GM21515 (cell line): ENCODE measurements at regions not wholly inside any gene's neighbourhood (a gene's known extent, or its start where the extent isn't known, plus 50 kb on each side); places are given as distances from the start of the nearest gene placed in this dataset.

Experiments used
- ATAC-seq: cut with Tn5 transposase; IDR thresholded peaks from one replicate; pipeline ENCODE4 v1.9.1; 2021; ENCODE audit not compliant: unreplicated experiment

GRCh38 chr2:160630801-160631590 is 137.4 kb upstream of the RBMS1 start:
- no peak for ATAC-seq

- ATAC-seq, result no peak
These were observed 138.7 kb upstream of the RBMS1 start for GRCh38 chr2:160632084-160632975.

- ATAC-seq, result no peak
These were observed 140.8 kb upstream of the RBMS1 start for GRCh38 chr2:160634436-160634835.

GRCh38 chr2:160635488-160635887 is 141.9 kb upstream of the RBMS1 start:
- no peak for ATAC-seq

GRCh38 chr2:160639472-160639871 is 145.9 kb upstream of the RBMS1 start:
- no peak for ATAC-seq

- no peak for ATAC-seq
These were observed 153.3 kb upstream of the RBMS1 start for GRCh38 chr2:160646684-160647444.

GRCh38 chr2:160647967-160648685 is 154.5 kb upstream of the RBMS1 start:
- no peak for ATAC-seq

GRCh38 chr2:160649698-160650097 is 156.1 kb upstream of the RBMS1 start:
- no peak for ATAC-seq

- no peak for ATAC-seq
These were observed 156.8 kb upstream of the RBMS1 start for GRCh38 chr2:160650196-160651118.

- ATAC-seq, result no peak
These were observed 158.0 kb upstream of the RBMS1 start for GRCh38 chr2:160651416-160652200.

GRCh38 chr2:160652236-160652635 is 158.6 kb upstream of the RBMS1 start:
- ATAC-seq, result no peak

GRCh38 chr2:160657196-160657595 is 163.6 kb upstream of the RBMS1 start:
- no peak for ATAC-seq

GRCh38 chr2:160658851-160659250 is 165.2 kb upstream of the RBMS1 start:
- ATAC-seq, result no peak

GRCh38 chr2:160660741-160661140 is 167.1 kb upstream of the RBMS1 start:
- ATAC-seq, result no peak

- ATAC-seq, result no peak
These were observed 171.1 kb upstream of the RBMS1 start for GRCh38 chr2:160664603-160665140.

GRCh38 chr2:160666154-160667060 is 172.8 kb upstream of the RBMS1 start:
- ATAC-seq, result peak; percentile 56

GRCh38 chr2:160667811-160668210 is 174.2 kb upstream of the RBMS1 start:
- no peak for ATAC-seq

- no peak for ATAC-seq
These were observed 177.0 kb upstream of the RBMS1 start for GRCh38 chr2:160670618-160671017.
